ENCODE measurements at regions not wholly inside any gene's neighbourhood (a gene's known extent, or its start where the extent isn't known, plus 50 kb on each side); places are given as distances from the start of the nearest gene placed in this dataset.

GRCh38 chr20:6888736-6889395, 121.4 kb downstream of the BMP2 start:
- Histone ChIP-seq H3K9ac (no peak overlapping the region), H3K79me2 (ENCODE audit: insufficient read depth) (no peaks in the 10 kb centered on the region), H3K9me2 (no peaks in the 10 kb centered on the region), H3K27ac (ENCODE audit: low read depth in 2 of 2, low read length in 1 of 2) (no peak overlapping the region), H3F3A (replicated peaks; ENCODE audit: insufficient read depth) (no peaks in the 10 kb centered on the region), H3K4me1 (ENCODE audit: control insufficient read depth in 1 of 2, insufficient read depth in 2 of 2, low read depth in 1 of 2, low read length in 1 of 2) (no peaks in the 10 kb centered on the region), H3K27me3 (ENCODE audit: insufficient read depth) (no peaks in the 10 kb centered on the region), H3K9me3 (no peaks in the 10 kb centered on the region), H4K20me1 (ENCODE audit: insufficient read depth) (no peaks in the 10 kb centered on the region), H3K4me2 (no peak overlapping the region), H3K4me3 (ENCODE audit: low read depth in 2 of 2, low read length in 1 of 2) (no peak overlapping the region), H2AFZ (ENCODE audit: low read depth) (no peak overlapping the region), H3K36me3 (replicated peaks in 1 of 2; ENCODE audit: control insufficient read depth in 1 of 2, insufficient read depth in 2 of 2, low read length in 1 of 2) (no peaks in the 10 kb centered on the region)
- TF ChIP-seq MEF2A (IDR thresholded peaks at IDR 0.05; ENCODE audit: borderline replicate concordance, low read depth) = no peak
- TF ChIP-seq SIN3A (IDR thresholded peaks at IDR 0.05; ENCODE audit: borderline replicate concordance, low read depth, low read length) = no peak
- WGBS (ENCODE audit: low lambda C conversion rate) = 21% methylated on average over 4 of the region's 4 CpGs
- DNase-seq = no peak
- ChIA-PET POLR2A (no interaction called here), CTCF (no interaction called here)

GRCh38 chr20:6892724-6893123, 125.2 kb downstream of the BMP2 start:
- Histone ChIP-seq H3K9me3 (no peaks in the 10 kb centered on the region), H3K36me3 (replicated peaks in 1 of 2; ENCODE audit: control insufficient read depth in 1 of 2, insufficient read depth in 2 of 2, low read length in 1 of 2) (no peaks in the 10 kb centered on the region), H3K4me2 (no peak overlapping the region), H3F3A (replicated peaks; ENCODE audit: insufficient read depth) (no peaks in the 10 kb centered on the region), H3K79me2 (ENCODE audit: insufficient read depth) (no peaks in the 10 kb centered on the region), H4K20me1 (ENCODE audit: insufficient read depth) (no peaks in the 10 kb centered on the region), H3K27me3 (ENCODE audit: insufficient read depth) (no peaks in the 10 kb centered on the region), H2AFZ (ENCODE audit: low read depth) (no peak overlapping the region), H3K9ac (no peak overlapping the region), H3K27ac (ENCODE audit: low read depth in 2 of 2, low read length in 1 of 2) (no peak overlapping the region), H3K4me1 (ENCODE audit: control insufficient read depth in 1 of 2, insufficient read depth in 2 of 2, low read depth in 1 of 2, low read length in 1 of 2) (no peaks in the 10 kb centered on the region), H3K9me2 (no peaks in the 10 kb centered on the region), H3K4me3 (ENCODE audit: low read depth in 2 of 2, low read length in 1 of 2) (no peak overlapping the region)
- CTCF ChIA-PET = no interaction called here
- TF ChIP-seq EZH2phosphoT487 (IDR thresholded peaks at IDR 0.05; ENCODE audit: borderline replicate concordance, low read depth) (no peak), USF1 (IDR thresholded peaks at IDR 0.05; ENCODE audit: borderline replicate concordance, low read depth) (no peak)
- no peak for DNase-seq
- 5% methylated on average over 1 of the region's 1 CpG for WGBS (ENCODE audit: low lambda C conversion rate)
- POLR2A ChIA-PET = no interaction called here

GRCh38 chr20:6898928-6899327, 131.4 kb downstream of the BMP2 start:
- Histone ChIP-seq H3K27ac (ENCODE audit: low read depth in 2 of 2, low read length in 1 of 2) (no peak overlapping the region), H3K4me3 (ENCODE audit: low read depth in 2 of 2, low read length in 1 of 2) (no peak overlapping the region), H3K36me3 (replicated peaks in 1 of 2; ENCODE audit: control insufficient read depth in 1 of 2, insufficient read depth in 2 of 2, low read length in 1 of 2) (no peaks in the 10 kb centered on the region), H3K9me2 (no peaks in the 10 kb centered on the region), H3K9me3 (no peaks in the 10 kb centered on the region), H4K20me1 (ENCODE audit: insufficient read depth) (no peaks in the 10 kb centered on the region), H3K79me2 (ENCODE audit: insufficient read depth) (no peaks in the 10 kb centered on the region), H3K4me2 (no peak overlapping the region), H3F3A (replicated peaks; ENCODE audit: insufficient read depth) (no peaks in the 10 kb centered on the region), H2AFZ (ENCODE audit: low read depth) (no peak overlapping the region), H3K27me3 (ENCODE audit: insufficient read depth) (no peaks in the 10 kb centered on the region), H3K9ac (no peak overlapping the region), H3K4me1 (ENCODE audit: control insufficient read depth in 1 of 2, insufficient read depth in 2 of 2, low read depth in 1 of 2, low read length in 1 of 2) (no peaks in the 10 kb centered on the region)
- WGBS (ENCODE audit: low lambda C conversion rate) = 14% methylated on average over 2 of the region's 3 CpGs
- TF ChIP-seq TAF1 (IDR thresholded peaks at IDR 0.05; ENCODE audit: borderline replicate concordance, low read depth, low read length) = no peak
- no peak for TF ChIP-seq POLR2AphosphoS5 (IDR thresholded peaks at IDR 0.05; ENCODE audit: low read depth, low read length)
- TF ChIP-seq EP300 (IDR thresholded peaks at IDR 0.05; ENCODE audit: borderline replicate concordance in 1 of 2, low read depth in 1 of 2, low read length in 1 of 2) = no peak
- no peak for TF ChIP-seq EZH2phosphoT487 (IDR thresholded peaks at IDR 0.05; ENCODE audit: borderline replicate concordance, low read depth)
- no peak for TF ChIP-seq TCF12 (IDR thresholded peaks at IDR 0.05)
- TF ChIP-seq ELF1 (IDR thresholded peaks at IDR 0.05) = no peak
- no peak for TF ChIP-seq MAX (IDR thresholded peaks at IDR 0.05; ENCODE audit: low read depth)
- TF ChIP-seq MXI1 (IDR thresholded peaks at IDR 0.05; ENCODE audit: low read depth, low read length) = no peak
- TF ChIP-seq FOSL2 (IDR thresholded peaks at IDR 0.05; ENCODE audit: borderline replicate concordance, low read depth) = no peak
- TF ChIP-seq YY1 (IDR thresholded peaks at IDR 0.05; ENCODE audit: low read depth) = no peak
- TF ChIP-seq GATA2 (CRISPR knock-in tag; IDR thresholded peaks at IDR 0.05) = no peak
- TF ChIP-seq CHD2 (IDR thresholded peaks at IDR 0.05; ENCODE audit: low read length, partially characterized antibody) = no peak
- TF ChIP-seq USF2 (IDR thresholded peaks at IDR 0.05; ENCODE audit: borderline replicate concordance, low read depth, low read length) = no peak
- no peak for TF ChIP-seq RFX5 (IDR thresholded peaks at IDR 0.05; ENCODE audit: low read length)
- CTCF ChIA-PET = no interaction called here
- POLR2A ChIA-PET = no interaction called here
- no peak for DNase-seq
